ENCODE measurements at regions not wholly inside any gene's neighbourhood (a gene's known extent, or its start where the extent isn't known, plus 50 kb on each side); places are given as distances from the start of the nearest gene placed in this dataset.

DNA sequence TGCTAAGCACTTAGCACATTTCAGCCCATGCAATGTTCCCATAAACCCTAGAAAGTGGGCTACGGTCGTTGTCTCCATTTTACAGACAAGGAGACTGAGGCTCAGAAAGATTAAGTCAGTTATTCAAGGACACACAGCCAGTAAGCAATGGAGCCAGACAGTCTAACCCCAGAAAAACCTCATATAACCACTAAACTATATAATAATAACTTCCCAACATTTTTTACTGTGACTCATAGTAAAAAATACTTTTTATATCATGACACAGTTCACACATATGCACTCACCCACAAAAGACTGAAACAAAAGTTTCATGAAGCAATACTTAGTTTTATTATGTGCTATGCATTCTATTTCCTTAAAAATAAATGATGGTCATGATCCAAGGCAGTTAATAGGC, 66.2 kb upstream of the EYA2 start:
- Histone ChIP-seq H3K79me2 (ENCODE audit: insufficient read depth, low read length) (no peaks in the 10 kb centered on the region), H3K27me3 (ENCODE audit: insufficient read depth, low read length) (no peaks in the 10 kb centered on the region), H4K20me1 (ENCODE audit: insufficient read depth, low read length) (no peaks in the 10 kb centered on the region), H3K4me2 (ENCODE audit: low read length) (peak overlapping the region; percentile 45), H3K27ac (ENCODE audit: low read depth, low read length) (peak overlapping the region; percentile 72), H2AFZ (ENCODE audit: low read depth, low read length) (no peak overlapping the region), H3K4me1 (ENCODE audit: insufficient read depth, low read length) (peaks cover 15% of the 10 kb centered on the region), H3K4me3 (ENCODE audit: insufficient read depth, low read depth, low read length) (no peak overlapping the region), H3K9ac (ENCODE audit: low read length) (peak overlapping the region; percentile 46), H3K9me3 (ENCODE audit: insufficient read depth, low read depth, low read length) (no peaks in the 10 kb centered on the region), H3K36me3 (ENCODE audit: insufficient read depth, low read length) (no peaks in the 10 kb centered on the region)
- H3K4me3 Mint-ChIP-seq (ENCODE audit: unreplicated experiment): no peak overlapping the region
- no peak for TF ChIP-seq EZH2 (IDR thresholded peaks at IDR 0.05; ENCODE audit: insufficient read depth, low read length)
- TF ChIP-seq, protein P1, sequence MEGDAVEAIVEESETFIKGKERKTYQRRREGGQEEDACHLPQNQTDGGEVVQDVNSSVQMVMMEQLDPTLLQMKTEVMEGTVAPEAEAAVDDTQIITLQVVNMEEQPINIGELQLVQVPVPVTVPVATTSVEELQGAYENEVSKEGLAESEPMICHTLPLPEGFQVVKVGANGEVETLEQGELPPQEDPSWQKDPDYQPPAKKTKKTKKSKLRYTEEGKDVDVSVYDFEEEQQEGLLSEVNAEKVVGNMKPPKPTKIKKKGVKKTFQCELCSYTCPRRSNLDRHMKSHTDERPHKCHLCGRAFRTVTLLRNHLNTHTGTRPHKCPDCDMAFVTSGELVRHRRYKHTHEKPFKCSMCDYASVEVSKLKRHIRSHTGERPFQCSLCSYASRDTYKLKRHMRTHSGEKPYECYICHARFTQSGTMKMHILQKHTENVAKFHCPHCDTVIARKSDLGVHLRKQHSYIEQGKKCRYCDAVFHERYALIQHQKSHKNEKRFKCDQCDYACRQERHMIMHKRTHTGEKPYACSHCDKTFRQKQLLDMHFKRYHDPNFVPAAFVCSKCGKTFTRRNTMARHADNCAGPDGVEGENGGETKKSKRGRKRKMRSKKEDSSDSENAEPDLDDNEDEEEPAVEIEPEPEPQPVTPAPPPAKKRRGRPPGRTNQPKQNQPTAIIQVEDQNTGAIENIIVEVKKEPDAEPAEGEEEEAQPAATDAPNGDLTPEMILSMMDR (IDR thresholded peaks at IDR 0.05; ENCODE audit: insufficient read depth, low read depth, low read length): no peak
- peaks cover 2% of the 10 kb centered on the region for H3K27me3 Mint-ChIP-seq (ENCODE audit: low read depth, unreplicated experiment)
- DNase-seq (ENCODE audit: low read depth) (peak; percentile 74), FAIRE-seq (peak; percentile 5)
- H3K4me1 Mint-ChIP-seq (ENCODE audit: low read depth, unreplicated experiment): peaks cover 5% of the 10 kb centered on the region
- no peak overlapping the region for H3K27ac Mint-ChIP-seq (ENCODE audit: unreplicated experiment)
- H3K36me3 Mint-ChIP-seq (ENCODE audit: low read depth, unreplicated experiment): no peaks in the 10 kb centered on the region
- peaks cover 10% of the 10 kb centered on the region for H3K9me3 Mint-ChIP-seq (ENCODE audit: unreplicated experiment)

DNA sequence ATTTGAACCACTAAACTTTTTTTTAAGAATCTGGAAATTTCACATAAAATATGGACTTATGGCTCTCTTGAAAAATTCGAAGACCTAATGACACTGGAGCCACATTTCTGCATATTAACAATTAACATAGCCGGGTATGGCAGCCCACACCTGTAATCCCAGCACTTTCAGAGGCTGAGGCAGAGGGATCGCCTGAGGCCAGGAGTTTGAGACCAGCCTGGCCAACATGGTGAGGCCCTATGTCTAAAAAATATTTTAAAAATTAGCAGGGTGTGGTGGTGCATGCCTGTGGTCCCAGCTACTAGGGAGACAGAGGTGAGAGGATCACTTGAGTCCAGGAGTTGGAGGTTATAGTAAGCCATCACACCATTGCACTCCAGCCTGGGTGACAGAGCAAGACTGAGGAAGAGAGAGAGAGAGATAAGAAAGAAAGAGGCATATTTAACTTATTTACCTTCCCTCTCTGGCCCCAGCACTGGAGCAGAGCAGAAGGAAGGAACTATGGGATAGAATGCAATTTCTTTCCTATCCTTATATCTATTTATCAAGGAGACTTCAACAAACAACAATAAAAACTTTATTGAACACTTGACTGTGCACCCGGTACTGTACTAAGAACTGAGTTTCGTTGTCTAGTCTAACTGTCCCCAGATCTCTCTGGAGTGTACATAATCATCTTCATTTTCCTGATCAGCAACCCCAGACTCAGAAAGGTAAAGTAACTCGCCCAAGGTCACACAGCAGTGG, 63.6 kb upstream of the EYA2 start:
- no peaks in the 10 kb centered on the region for H3K9me3 ChIP-seq (ENCODE audit: insufficient read depth, low read depth, low read length)
- DNase-seq (ENCODE audit: low read depth): no peak
- H3K27me3 ChIP-seq (ENCODE audit: insufficient read depth, low read length): no peaks in the 10 kb centered on the region
- no peak overlapping the region for H3K4me2 ChIP-seq (ENCODE audit: low read length)
- peaks cover 13% of the 10 kb centered on the region for H3K4me1 Mint-ChIP-seq (ENCODE audit: low read depth, unreplicated experiment)
- H3K4me1 ChIP-seq (ENCODE audit: insufficient read depth, low read length): peaks cover 19% of the 10 kb centered on the region
- no peak for FAIRE-seq
- TF ChIP-seq, protein P1 (IDR thresholded peaks at IDR 0.05; ENCODE audit: insufficient read depth, low read depth, low read length): no peak
- no peak for TF ChIP-seq EZH2 (IDR thresholded peaks at IDR 0.05; ENCODE audit: insufficient read depth, low read length)
- H3K9ac ChIP-seq (ENCODE audit: low read length): no peak overlapping the region
- H3K27me3 Mint-ChIP-seq (ENCODE audit: low read depth, unreplicated experiment): peaks cover 2% of the 10 kb centered on the region
- no peaks in the 10 kb centered on the region for H3K36me3 Mint-ChIP-seq (ENCODE audit: low read depth, unreplicated experiment)
- H3K27ac ChIP-seq (ENCODE audit: low read depth, low read length): no peak overlapping the region
- no peak overlapping the region for H3K27ac Mint-ChIP-seq (ENCODE audit: unreplicated experiment)
- H3K79me2 ChIP-seq (ENCODE audit: insufficient read depth, low read length): no peaks in the 10 kb centered on the region
- no peak overlapping the region for H3K4me3 Mint-ChIP-seq (ENCODE audit: unreplicated experiment)
- no peaks in the 10 kb centered on the region for H4K20me1 ChIP-seq (ENCODE audit: insufficient read depth, low read length)
- H2AFZ ChIP-seq (ENCODE audit: low read depth, low read length): no peak overlapping the region
- no peaks in the 10 kb centered on the region for H3K36me3 ChIP-seq (ENCODE audit: insufficient read depth, low read length)
- H3K4me3 ChIP-seq (ENCODE audit: insufficient read depth, low read depth, low read length): no peak overlapping the region
- H3K9me3 Mint-ChIP-seq (ENCODE audit: unreplicated experiment): peaks cover 4% of the 10 kb centered on the region

DNA sequence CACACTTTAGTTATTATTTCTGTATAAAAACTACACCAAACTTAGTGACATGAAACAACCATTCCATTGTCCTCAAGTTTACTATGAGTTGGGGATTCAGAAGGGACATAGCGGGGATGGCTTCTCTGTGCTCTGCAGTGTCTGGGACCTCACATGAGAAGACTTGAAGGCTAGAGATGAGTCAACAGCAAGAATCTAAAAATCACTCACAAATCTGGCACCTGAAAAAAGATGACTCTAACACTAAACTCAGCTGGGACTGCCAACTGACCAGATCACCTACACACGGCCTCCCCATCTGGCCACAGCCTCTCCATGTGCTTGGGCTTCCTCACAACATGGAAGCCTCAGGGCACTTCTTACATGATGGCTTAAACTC, 63.0 kb upstream of the EYA2 start:
- Mint-ChIP-seq H3K9me3 (ENCODE audit: unreplicated experiment) (peaks cover 4% of the 10 kb centered on the region), H3K4me1 (ENCODE audit: low read depth, unreplicated experiment) (peaks cover 15% of the 10 kb centered on the region), H3K27ac (ENCODE audit: unreplicated experiment) (no peak overlapping the region), H3K4me3 (ENCODE audit: unreplicated experiment) (no peak overlapping the region), H3K36me3 (ENCODE audit: low read depth, unreplicated experiment) (no peaks in the 10 kb centered on the region), H3K27me3 (ENCODE audit: low read depth, unreplicated experiment) (peaks cover 2% of the 10 kb centered on the region)
- Histone ChIP-seq H3K9me3 (ENCODE audit: insufficient read depth, low read depth, low read length) (no peaks in the 10 kb centered on the region), H3K4me2 (ENCODE audit: low read length) (no peak overlapping the region), H4K20me1 (ENCODE audit: insufficient read depth, low read length) (no peaks in the 10 kb centered on the region), H3K79me2 (ENCODE audit: insufficient read depth, low read length) (no peaks in the 10 kb centered on the region), H2AFZ (ENCODE audit: low read depth, low read length) (no peak overlapping the region), H3K27ac (ENCODE audit: low read depth, low read length) (no peak overlapping the region), H3K27me3 (ENCODE audit: insufficient read depth, low read length) (no peaks in the 10 kb centered on the region), H3K9ac (ENCODE audit: low read length) (no peak overlapping the region), H3K36me3 (ENCODE audit: insufficient read depth, low read length) (no peaks in the 10 kb centered on the region), H3K4me1 (ENCODE audit: insufficient read depth, low read length) (peaks cover 15% of the 10 kb centered on the region), H3K4me3 (ENCODE audit: insufficient read depth, low read depth, low read length) (no peak overlapping the region)
- FAIRE-seq (no peak), DNase-seq (ENCODE audit: low read depth) (no peak)
- TF ChIP-seq, protein P1 (IDR thresholded peaks at IDR 0.05; ENCODE audit: insufficient read depth, low read depth, low read length): no peak
- no peak for TF ChIP-seq EZH2 (IDR thresholded peaks at IDR 0.05; ENCODE audit: insufficient read depth, low read length)
